Thyroid gland (tissue), 4 donors: ENCODE measurements at regions not wholly inside any gene's neighbourhood (a gene's known extent, or its start where the extent isn't known, plus 50 kb on each side); places are given as distances from the start of the nearest gene placed in this dataset.
"Not testable (repeated sequence)": the region's sequence is repeated elsewhere in the genome, so short reads cannot be mapped to it uniquely, and the experiment has no call there.

Experiments
- DNase-seq, 2 donors: peaks; one replicate each; pipeline ENCODE4 v3.0.0-alpha.2; 2019
- H3K27ac ChIP-seq, 3 donors: fragments of 200-600 bp; sonication (generic); 1 replicate in 2 of 3; 2 replicates in 1 of 3; pipeline ENCODE4 v1.5.1; 2016 to 2019; ENCODE audit warnings: mild to moderate bottlenecking in 1 of 3, moderate library complexity in 1 of 3
- H3K27me3 ChIP-seq: fragments of 200-600 bp; sonication (generic); one replicate; pipeline ENCODE4 v1.5.1; 2019
- H3K36me3 ChIP-seq, 2 donors: fragments of 200-600 bp; sonication (generic); one replicate each; pipeline ENCODE4 v1.5.1; 2016 to 2019
- H3K4me1 ChIP-seq, 2 donors: fragments of 200-600 bp; sonication (generic); one replicate each; pipeline ENCODE4 v1.5.1; 2017 to 2019
- H3K4me3 ChIP-seq, 3 donors: fragments of 200-600 bp; sonication (generic); replicated peaks in 1 of 3; 1 replicate in 2 of 3; 2 replicates in 1 of 3; pipeline ENCODE4 v1.5.1; 2016; ENCODE audit warnings: mild to moderate bottlenecking in 1 of 3
- H3K9me3 ChIP-seq: fragments of 200-600 bp; sonication (generic); one replicate; pipeline ENCODE4 v1.5.1; 2017
- CTCF ChIP-seq, 6 experiments: fragments of 200-600 bp in 3 of 6; fragments of 450-650 bp in 3 of 6; sonication (generic) in 3 of 6; IDR thresholded peaks; one replicate each; pipeline ENCODE4 v1.5.1; 2016 to 2019; ENCODE audit warnings: antibody characterized with exemption in 6 of 6, mild to moderate bottlenecking in 2 of 6, inconsistent platforms in 1 of 6, moderate library complexity in 1 of 6
- POLR2A ChIP-seq, 2 donors: fragments of 450-650 bp; IDR thresholded peaks; one replicate each; pipeline ENCODE4 v1.6.1; 2017; ENCODE audit warnings: antibody characterized with exemption in 2 of 2, mild to moderate bottlenecking in 2 of 2, moderate library complexity in 1 of 2
- WGBS, 2 donors: methylation state at CpG; one replicate each; pipeline ENCODE4 v1.1.5; 2017; 5-methylcytosine and 5-hydroxymethylcytosine counted together
- intact Hi-C: fragments of 100-400 bp; cut with DNase I; formaldehyde crosslinking; loops from one replicate; pipeline ENCODE4 v1.15.1; 2023

DNA sequence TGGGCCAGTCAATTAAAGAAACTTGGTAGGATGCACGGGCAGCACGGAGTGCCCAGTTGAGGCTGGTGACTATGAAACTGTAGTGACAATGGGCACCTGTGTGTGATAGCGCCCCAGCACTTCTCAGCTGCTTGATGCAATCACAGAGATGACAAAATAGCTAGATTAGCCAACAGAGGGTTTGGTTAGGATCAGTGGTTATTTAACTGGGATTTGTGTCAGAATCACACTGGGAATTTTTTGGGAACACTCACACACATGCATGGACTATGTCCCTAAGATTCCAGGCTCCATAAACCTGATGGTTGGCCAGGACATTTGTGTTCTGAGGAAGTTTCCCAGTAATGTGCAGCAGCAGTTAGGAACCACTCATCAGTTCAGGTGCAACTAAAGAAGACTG is 51.2 kb upstream of the DAAM1 start:
- Histone ChIP-seq H3K4me3 (no peak overlapping the region), H3K27me3 (no peaks in the 10 kb centered on the region), H3K4me1 (no peaks in the 10 kb centered on the region), H3K9me3 (no peaks in the 10 kb centered on the region), H3K36me3 (no peaks in the 10 kb centered on the region), H3K27ac (no peak overlapping the region)
- TF ChIP-seq POLR2A (IDR thresholded peaks at IDR 0.05), result no peak
- no peak for TF ChIP-seq CTCF (IDR thresholded peaks at IDR 0.05)
- DNase-seq, result no peak
- 92 to 96% methylated on average over 3 of the region's 3 CpGs for WGBS, 2 donors
- intact Hi-C loops, result no loop called here

DNA sequence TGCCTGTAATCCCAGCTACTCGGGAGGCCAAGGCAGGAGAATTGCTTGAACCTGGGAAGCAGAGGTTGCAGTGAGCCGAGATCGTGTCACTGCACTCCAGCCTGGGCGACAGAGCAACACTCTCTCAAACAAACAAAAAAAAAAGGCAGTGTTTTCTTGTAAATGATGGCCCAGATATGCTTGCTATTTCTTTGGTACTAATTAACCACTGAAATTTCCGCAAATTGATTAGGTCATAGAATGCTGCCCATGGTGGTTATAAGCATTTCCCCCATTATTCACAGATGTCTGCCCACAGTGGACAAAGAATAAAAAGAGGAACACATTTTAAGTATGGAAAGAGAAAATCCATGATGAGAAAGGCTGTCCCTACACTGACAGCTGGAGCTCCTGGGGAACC is 49.9 kb upstream of the DAAM1 start:
- H3K4me1 ChIP-seq, H3K4me3 ChIP-seq, H3K27ac ChIP-seq, H3K36me3 ChIP-seq, H3K9me3 ChIP-seq, H3K27me3 ChIP-seq, DNase-seq, intact Hi-C loops: not testable (repeated sequence)
- 72 to 78% methylated on average over 5 of the region's 5 CpGs for WGBS, 2 donors
